ENCODE measurements at regions not wholly inside any gene's neighbourhood (a gene's known extent, or its start where the extent isn't known, plus 50 kb on each side); places are given as distances from the start of the nearest gene placed in this dataset.

DNA sequence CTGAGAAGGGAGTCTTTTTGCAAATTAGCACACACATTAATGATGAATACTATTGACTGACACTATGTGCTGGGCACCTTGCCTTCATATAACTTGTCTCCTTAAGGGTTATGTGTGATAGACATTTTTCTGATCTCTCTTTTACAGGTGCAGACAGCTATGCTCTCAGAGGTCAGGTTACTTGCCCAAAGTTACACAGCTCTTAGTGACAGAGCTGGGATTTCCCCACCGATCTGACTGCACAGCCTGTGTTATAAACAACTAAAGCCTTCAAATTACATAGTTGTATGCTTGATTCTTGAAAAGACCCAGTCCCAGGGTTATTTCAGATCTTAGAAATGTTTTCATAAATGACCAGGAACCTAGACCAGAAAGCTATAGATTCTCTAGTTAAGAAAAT, 462.7 kb downstream of the EBF1 start:
- TF ChIP-seq, protein P1, sequence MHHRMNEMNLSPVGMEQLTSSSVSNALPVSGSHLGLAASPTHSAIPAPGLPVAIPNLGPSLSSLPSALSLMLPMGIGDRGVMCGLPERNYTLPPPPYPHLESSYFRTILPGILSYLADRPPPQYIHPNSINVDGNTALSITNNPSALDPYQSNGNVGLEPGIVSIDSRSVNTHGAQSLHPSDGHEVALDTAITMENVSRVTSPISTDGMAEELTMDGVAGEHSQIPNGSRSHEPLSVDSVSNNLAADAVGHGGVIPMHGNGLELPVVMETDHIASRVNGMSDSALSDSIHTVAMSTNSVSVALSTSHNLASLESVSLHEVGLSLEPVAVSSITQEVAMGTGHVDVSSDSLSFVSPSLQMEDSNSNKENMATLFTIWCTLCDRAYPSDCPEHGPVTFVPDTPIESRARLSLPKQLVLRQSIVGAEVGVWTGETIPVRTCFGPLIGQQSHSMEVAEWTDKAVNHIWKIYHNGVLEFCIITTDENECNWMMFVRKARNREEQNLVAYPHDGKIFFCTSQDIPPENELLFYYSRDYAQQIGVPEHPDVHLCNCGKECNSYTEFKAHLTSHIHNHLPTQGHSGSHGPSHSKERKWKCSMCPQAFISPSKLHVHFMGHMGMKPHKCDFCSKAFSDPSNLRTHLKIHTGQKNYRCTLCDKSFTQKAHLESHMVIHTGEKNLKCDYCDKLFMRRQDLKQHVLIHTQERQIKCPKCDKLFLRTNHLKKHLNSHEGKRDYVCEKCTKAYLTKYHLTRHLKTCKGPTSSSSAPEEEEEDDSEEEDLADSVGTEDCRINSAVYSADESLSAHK (CRISPR knock-in tag; IDR thresholded peaks at IDR 0.05; ENCODE audit: borderline replicate concordance): no peak
- no peak for TF ChIP-seq TAF1 (CRISPR knock-in tag; IDR thresholded peaks at IDR 0.05)
- TF ChIP-seq HNRNPL (IDR thresholded peaks at IDR 0.05; ENCODE audit: low read depth, low read length): no peak
